ENCODE measurements at regions not wholly inside any gene's neighbourhood (a gene's known extent, or its start where the extent isn't known, plus 50 kb on each side); places are given as distances from the start of the nearest gene placed in this dataset.

GRCh38 chr10:61130366-61130765 lies 186.4 kb upstream of the RHOBTB1 start:
- no peaks in the 10 kb centered on the region for H3K27me3 ChIP-seq (ENCODE audit: insufficient read depth, low read length)
- H3K14ac ChIP-seq (ENCODE audit: low read length): no peak overlapping the region
- no peak overlapping the region for H3K4me2 ChIP-seq (ENCODE audit: low read length)
- no peak overlapping the region for H2BK120ac ChIP-seq (ENCODE audit: insufficient read depth, low read length, poor library complexity)
- H4K8ac ChIP-seq (ENCODE audit: low read depth, low read length): no peak overlapping the region
- H3K79me2 ChIP-seq (ENCODE audit: control insufficient read depth, insufficient read depth, low read length, poor library complexity): no peaks in the 10 kb centered on the region
- H3K4ac ChIP-seq (ENCODE audit: low read depth, low read length): no peak overlapping the region
- no peak overlapping the region for H2AK5ac ChIP-seq (ENCODE audit: low read length)
- no peak overlapping the region for H4K91ac ChIP-seq (ENCODE audit: low read depth, low read length)
- no peak overlapping the region for H3K23ac ChIP-seq (ENCODE audit: low read length)
- H3K9me3 ChIP-seq (ENCODE audit: insufficient read depth, low read depth, low read length): no peaks in the 10 kb centered on the region
- H3K27ac ChIP-seq (ENCODE audit: low read depth, low read length): no peak overlapping the region
- H3K79me1 ChIP-seq (ENCODE audit: low read length): no peaks in the 10 kb centered on the region
- H3K18ac ChIP-seq (ENCODE audit: low read length): no peak overlapping the region
- no peak overlapping the region for H3K4me3 ChIP-seq (ENCODE audit: low read depth, low read length)
- no peak overlapping the region for H2BK12ac ChIP-seq (ENCODE audit: low read length)
- no peak overlapping the region for H4K12ac ChIP-seq (ENCODE audit: low read depth, low read length)
- no peak overlapping the region for H2BK5ac ChIP-seq (ENCODE audit: low read depth, low read length, poor library complexity)
- no CpG with 5 or more reads among the region's 1 CpG for WGBS (ENCODE audit: extremely low coverage, insufficient coverage, insufficient read length)
- DNase-seq: no peak
- no peak overlapping the region for H3K9ac ChIP-seq (ENCODE audit: low read length)
- no peaks in the 10 kb centered on the region for H3K4me1 ChIP-seq (ENCODE audit: control insufficient read depth in 1 of 2, insufficient read depth in 2 of 2, low read length in 2 of 2)
- no peak overlapping the region for H2AFZ ChIP-seq (ENCODE audit: insufficient read depth, low read length, poor library complexity)
- H3K36me3 ChIP-seq (ENCODE audit: control insufficient read depth in 1 of 2, insufficient read depth in 2 of 2, low read length in 2 of 2): no peaks in the 10 kb centered on the region

- DNase-seq: no peak
- Histone ChIP-seq H3K23ac (ENCODE audit: low read length) (no peak overlapping the region), H3K14ac (ENCODE audit: low read length) (no peak overlapping the region), H2BK120ac (ENCODE audit: insufficient read depth, low read length, poor library complexity) (no peak overlapping the region), H3K4me1 (ENCODE audit: control insufficient read depth in 1 of 2, insufficient read depth in 2 of 2, low read length in 2 of 2) (no peaks in the 10 kb centered on the region), H3K27me3 (ENCODE audit: insufficient read depth, low read length) (no peaks in the 10 kb centered on the region), H3K4me3 (ENCODE audit: low read depth, low read length) (no peak overlapping the region), H2BK12ac (ENCODE audit: low read length) (no peak overlapping the region), H2BK5ac (ENCODE audit: low read depth, low read length, poor library complexity) (no peak overlapping the region), H3K4ac (ENCODE audit: low read depth, low read length) (no peak overlapping the region), H3K79me2 (ENCODE audit: control insufficient read depth, insufficient read depth, low read length, poor library complexity) (no peaks in the 10 kb centered on the region), H3K79me1 (ENCODE audit: low read length) (no peaks in the 10 kb centered on the region), H3K4me2 (ENCODE audit: low read length) (no peak overlapping the region), H4K12ac (ENCODE audit: low read depth, low read length) (no peak overlapping the region), H4K91ac (ENCODE audit: low read depth, low read length) (no peak overlapping the region), H3K36me3 (ENCODE audit: control insufficient read depth in 1 of 2, insufficient read depth in 2 of 2, low read length in 2 of 2) (no peaks in the 10 kb centered on the region), H3K9ac (ENCODE audit: low read length) (no peak overlapping the region), H2AK5ac (ENCODE audit: low read length) (no peak overlapping the region), H2AFZ (ENCODE audit: insufficient read depth, low read length, poor library complexity) (no peak overlapping the region), H3K9me3 (ENCODE audit: insufficient read depth, low read depth, low read length) (no peaks in the 10 kb centered on the region), H4K8ac (ENCODE audit: low read depth, low read length) (no peak overlapping the region), H3K18ac (ENCODE audit: low read length) (no peak overlapping the region), H3K27ac (ENCODE audit: low read depth, low read length) (no peak overlapping the region)
Observed at GRCh38 chr10:61128196-61128595, 184.2 kb upstream of the RHOBTB1 start.

- no peak overlapping the region for H4K12ac ChIP-seq (ENCODE audit: low read depth, low read length)
- H2AFZ ChIP-seq (ENCODE audit: insufficient read depth, low read length, poor library complexity): no peak overlapping the region
- no peak overlapping the region for H3K4me3 ChIP-seq (ENCODE audit: low read depth, low read length)
- no peak overlapping the region for H2BK12ac ChIP-seq (ENCODE audit: low read length)
- H3K14ac ChIP-seq (ENCODE audit: low read length): no peak overlapping the region
- no peak overlapping the region for H3K4ac ChIP-seq (ENCODE audit: low read depth, low read length)
- H2BK5ac ChIP-seq (ENCODE audit: low read depth, low read length, poor library complexity): no peak overlapping the region
- DNase-seq: no peak
- no peaks in the 10 kb centered on the region for H3K79me2 ChIP-seq (ENCODE audit: control insufficient read depth, insufficient read depth, low read length, poor library complexity)
- no peak overlapping the region for H4K8ac ChIP-seq (ENCODE audit: low read depth, low read length)
- H4K91ac ChIP-seq (ENCODE audit: low read depth, low read length): no peak overlapping the region
- H3K27ac ChIP-seq (ENCODE audit: low read depth, low read length): no peak overlapping the region
- no peak overlapping the region for H2AK5ac ChIP-seq (ENCODE audit: low read length)
- no CpG with 5 or more reads among the region's 3 CpGs for WGBS (ENCODE audit: extremely low coverage, insufficient coverage, insufficient read length)
- no peak overlapping the region for H3K23ac ChIP-seq (ENCODE audit: low read length)
- H2BK120ac ChIP-seq (ENCODE audit: insufficient read depth, low read length, poor library complexity): no peak overlapping the region
- no peaks in the 10 kb centered on the region for H3K4me1 ChIP-seq (ENCODE audit: control insufficient read depth in 1 of 2, insufficient read depth in 2 of 2, low read length in 2 of 2)
- no peaks in the 10 kb centered on the region for H3K9me3 ChIP-seq (ENCODE audit: insufficient read depth, low read depth, low read length)
- H3K36me3 ChIP-seq (ENCODE audit: control insufficient read depth in 1 of 2, insufficient read depth in 2 of 2, low read length in 2 of 2): no peaks in the 10 kb centered on the region
- H3K79me1 ChIP-seq (ENCODE audit: low read length): no peaks in the 10 kb centered on the region
- H3K4me2 ChIP-seq (ENCODE audit: low read length): no peak overlapping the region
- no peak overlapping the region for H3K18ac ChIP-seq (ENCODE audit: low read length)
- H3K9ac ChIP-seq (ENCODE audit: low read length): no peak overlapping the region
- H3K27me3 ChIP-seq (ENCODE audit: insufficient read depth, low read length): no peaks in the 10 kb centered on the region
Observed at GRCh38 chr10:61125560-61126170, 181.7 kb upstream of the RHOBTB1 start.

- H2BK5ac ChIP-seq (ENCODE audit: low read depth, low read length, poor library complexity): no peak overlapping the region
- no peaks in the 10 kb centered on the region for H3K27me3 ChIP-seq (ENCODE audit: insufficient read depth, low read length)
- no peak overlapping the region for H3K14ac ChIP-seq (ENCODE audit: low read length)
- no peak overlapping the region for H3K4me2 ChIP-seq (ENCODE audit: low read length)
- H3K9me3 ChIP-seq (ENCODE audit: insufficient read depth, low read depth, low read length): no peaks in the 10 kb centered on the region
- H4K91ac ChIP-seq (ENCODE audit: low read depth, low read length): no peak overlapping the region
- no peak overlapping the region for H2BK12ac ChIP-seq (ENCODE audit: low read length)
- no peak overlapping the region for H2AFZ ChIP-seq (ENCODE audit: insufficient read depth, low read length, poor library complexity)
- no peaks in the 10 kb centered on the region for H3K4me1 ChIP-seq (ENCODE audit: control insufficient read depth in 1 of 2, insufficient read depth in 2 of 2, low read length in 2 of 2)
- H3K4ac ChIP-seq (ENCODE audit: low read depth, low read length): no peak overlapping the region
- no peak overlapping the region for H4K12ac ChIP-seq (ENCODE audit: low read depth, low read length)
- H3K9ac ChIP-seq (ENCODE audit: low read length): no peak overlapping the region
- no peak overlapping the region for H3K4me3 ChIP-seq (ENCODE audit: low read depth, low read length)
- H3K18ac ChIP-seq (ENCODE audit: low read length): no peak overlapping the region
- no peaks in the 10 kb centered on the region for H3K79me2 ChIP-seq (ENCODE audit: control insufficient read depth, insufficient read depth, low read length, poor library complexity)
- H3K23ac ChIP-seq (ENCODE audit: low read length): no peak overlapping the region
- no peaks in the 10 kb centered on the region for H3K36me3 ChIP-seq (ENCODE audit: control insufficient read depth in 1 of 2, insufficient read depth in 2 of 2, low read length in 2 of 2)
- H2AK5ac ChIP-seq (ENCODE audit: low read length): no peak overlapping the region
- DNase-seq: no peak
- no CpG with 5 or more reads among the region's 6 CpGs for WGBS (ENCODE audit: extremely low coverage, insufficient coverage, insufficient read length)
- no peak overlapping the region for H2BK120ac ChIP-seq (ENCODE audit: insufficient read depth, low read length, poor library complexity)
- no peaks in the 10 kb centered on the region for H3K79me1 ChIP-seq (ENCODE audit: low read length)
- H3K27ac ChIP-seq (ENCODE audit: low read depth, low read length): no peak overlapping the region
- no peak overlapping the region for H4K8ac ChIP-seq (ENCODE audit: low read depth, low read length)
Observed at GRCh38 chr10:61124756-61125530, 181.0 kb upstream of the RHOBTB1 start.

All from trophoblast cell (in vitro differentiated cells and primary cell).